ENCODE measurements at regions not wholly inside any gene's neighbourhood (a gene's known extent, or its start where the extent isn't known, plus 50 kb on each side); places are given as distances from the start of the nearest gene placed in this dataset.

GRCh38 chr4:32394255-32394654 is 1674.1 kb downstream of the PCDH7 start:
- TF ChIP-seq CTCF (conservative IDR thresholded peaks at IDR 0.05; ENCODE audit: low read length) (no peak), EZH2phosphoT487 (IDR thresholded peaks at IDR 0.05; ENCODE audit: borderline replicate concordance, low read depth, low read length) (no peak)
